NCI-H82 (cell line): ENCODE measurements at regions not wholly inside any gene's neighbourhood (a gene's known extent, or its start where the extent isn't known, plus 50 kb on each side); places are given as distances from the start of the nearest gene placed in this dataset.

ENCODE experiments used
- DNase-seq: peaks from one replicate; lab custom pipeline; 2025; lab: John Stamatoyannopoulos, UW

- peak; percentile 14 for DNase-seq
Observed at GRCh38 chr22:47826016-47826415, 1063.6 kb downstream of the TBC1D22A start.

GRCh38 chr22:47822422-47822821 is 1060.0 kb downstream of the TBC1D22A start:
- no peak for DNase-seq

GRCh38 chr22:47818496-47818895 is 1056.0 kb downstream of the TBC1D22A start:
- DNase-seq, result no peak

- no peak for DNase-seq
Observed at GRCh38 chr22:47817380-47817779, 1054.9 kb downstream of the TBC1D22A start.

GRCh38 chr22:47816863-47817210 is 1054.4 kb downstream of the TBC1D22A start:
- no peak for DNase-seq

- peak; percentile 86 for DNase-seq
Observed at GRCh38 chr22:47816121-47816862, 1053.8 kb downstream of the TBC1D22A start.

GRCh38 chr22:47814474-47814873 is 1052.0 kb downstream of the TBC1D22A start:
- no peak for DNase-seq

GRCh38 chr22:47813661-47814060 is 1051.2 kb downstream of the TBC1D22A start:
- DNase-seq, result no peak

- DNase-seq, result no peak
Observed at GRCh38 chr22:47811971-47812370, 1049.5 kb downstream of the TBC1D22A start.

GRCh38 chr22:47810505-47811500 is 1048.4 kb downstream of the TBC1D22A start:
- DNase-seq, result no peak

GRCh38 chr22:47808886-47809620 is 1046.6 kb downstream of the TBC1D22A start:
- DNase-seq, result no peak

- DNase-seq, result no peak
Observed at GRCh38 chr22:47808236-47808635, 1045.8 kb downstream of the TBC1D22A start.

GRCh38 chr22:47807506-47807905 is 1045.1 kb downstream of the TBC1D22A start:
- no peak for DNase-seq

- no peak for DNase-seq
Observed at GRCh38 chr22:47806894-47807293, 1044.4 kb downstream of the TBC1D22A start.

GRCh38 chr22:47805394-47805935 is 1043.0 kb downstream of the TBC1D22A start:
- no peak for DNase-seq

- DNase-seq, result no peak
Observed at GRCh38 chr22:47804281-47804680, 1041.8 kb downstream of the TBC1D22A start.

GRCh38 chr22:47802421-47802820 is 1040.0 kb downstream of the TBC1D22A start:
- DNase-seq, result no peak

GRCh38 chr22:47801541-47802245 is 1039.2 kb downstream of the TBC1D22A start:
- DNase-seq, result no peak

GRCh38 chr22:47798229-47798628 is 1035.8 kb downstream of the TBC1D22A start:
- DNase-seq, result no peak

- DNase-seq, result peak; percentile 20
Observed at GRCh38 chr22:47797342-47797945, 1035.0 kb downstream of the TBC1D22A start.
